ENCODE measurements at regions not wholly inside any gene's neighbourhood (a gene's known extent, or its start where the extent isn't known, plus 50 kb on each side); places are given as distances from the start of the nearest gene placed in this dataset.

DNA sequence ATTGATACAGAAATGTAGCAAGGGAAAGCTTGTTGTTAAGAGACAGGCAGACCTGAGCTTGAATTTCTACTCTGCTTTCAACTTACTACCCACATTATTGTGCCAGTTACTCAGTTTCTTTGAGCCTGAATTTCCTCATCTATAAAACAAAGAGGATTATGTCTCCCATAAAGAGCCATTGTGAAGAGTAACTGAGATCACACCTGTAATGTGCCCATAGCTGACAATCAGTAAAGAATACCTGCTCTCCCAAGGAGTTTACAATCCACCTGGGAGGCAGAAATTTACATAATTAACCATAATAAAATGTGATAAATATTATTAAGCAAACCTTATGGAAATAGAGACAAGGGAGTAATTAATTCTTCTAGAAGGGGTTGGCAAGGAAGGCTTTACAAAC is 204.9 kb downstream of the EPM2A start:
- no peak for DNase-seq

DNA sequence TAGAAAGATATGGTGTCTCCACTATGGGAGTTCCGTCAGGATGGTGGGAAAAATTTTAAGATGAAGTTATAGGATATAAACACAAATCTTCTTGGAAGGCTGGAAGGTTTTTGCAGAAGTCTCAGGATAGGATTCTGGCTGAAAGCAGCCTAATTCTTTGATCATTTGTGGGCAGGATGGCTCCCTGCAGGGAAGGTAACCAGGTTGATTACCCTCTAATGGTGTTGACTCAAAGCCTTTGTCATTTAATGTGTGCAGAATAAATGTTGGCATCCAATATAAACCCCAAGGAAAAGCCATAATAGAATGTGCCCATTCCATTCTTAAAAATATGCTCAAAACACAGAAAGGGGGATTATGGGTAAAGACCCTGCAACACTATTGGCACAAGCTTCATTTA is 204.3 kb downstream of the EPM2A start:
- no peak for DNase-seq

DNA sequence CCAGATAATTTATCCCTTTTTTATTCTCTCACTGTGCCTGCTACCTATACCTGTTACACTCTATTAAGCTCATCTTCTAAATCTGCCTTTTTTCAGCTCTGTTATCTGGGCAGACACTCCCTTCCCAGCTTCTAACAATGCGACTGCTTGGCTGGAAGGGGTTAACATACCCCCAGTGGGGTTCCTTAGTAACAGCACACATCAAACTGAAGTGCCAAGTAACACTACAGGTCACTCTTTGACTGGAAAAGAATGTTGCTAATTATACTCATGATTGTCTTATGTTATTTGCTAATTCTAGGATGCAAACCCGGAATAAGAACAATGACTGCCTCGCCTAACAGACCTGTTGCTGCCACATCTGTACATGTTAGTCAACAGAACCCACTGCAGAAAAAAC is 203.5 kb downstream of the EPM2A start:
- DNase-seq = no peak

DNA sequence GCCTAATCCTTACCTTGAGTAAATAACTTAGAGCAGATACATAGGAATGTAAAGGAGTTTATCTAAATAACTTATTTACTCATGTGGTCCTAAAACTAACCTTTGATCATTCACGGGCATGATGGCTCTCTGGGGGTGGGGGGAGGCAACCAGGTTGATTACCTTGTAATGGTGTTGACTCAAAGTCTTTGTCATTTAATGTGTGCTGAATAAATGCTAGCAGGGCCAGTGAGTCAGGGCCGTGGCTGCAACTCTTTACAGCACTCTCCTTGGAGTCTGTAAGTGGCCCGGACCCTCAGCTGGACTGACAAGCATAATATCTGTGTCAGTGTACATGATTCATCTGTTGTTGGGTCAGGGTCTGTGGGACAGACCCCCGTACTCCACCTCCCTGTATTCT is 203.0 kb downstream of the EPM2A start:
- DNase-seq = no peak

DNA sequence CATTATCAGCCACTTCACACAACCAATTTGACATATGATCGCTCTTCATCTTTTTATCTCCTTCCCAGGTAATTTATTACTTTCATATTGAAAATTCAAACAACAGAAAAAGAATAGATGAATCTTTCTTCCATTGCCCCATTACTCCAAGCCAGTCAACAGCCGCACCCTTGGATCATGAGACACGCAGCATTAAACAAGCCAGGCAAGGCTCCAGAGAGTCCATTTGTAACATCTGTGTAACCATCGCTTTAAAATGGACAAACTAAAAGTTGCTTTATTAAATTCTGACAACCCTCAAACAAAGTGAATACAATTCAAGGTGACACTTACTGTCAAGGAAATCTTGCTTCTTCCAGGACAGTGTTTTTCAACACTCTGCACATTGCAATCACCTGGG is 200.3 kb downstream of the EPM2A start:
- DNase-seq = no peak

DNA sequence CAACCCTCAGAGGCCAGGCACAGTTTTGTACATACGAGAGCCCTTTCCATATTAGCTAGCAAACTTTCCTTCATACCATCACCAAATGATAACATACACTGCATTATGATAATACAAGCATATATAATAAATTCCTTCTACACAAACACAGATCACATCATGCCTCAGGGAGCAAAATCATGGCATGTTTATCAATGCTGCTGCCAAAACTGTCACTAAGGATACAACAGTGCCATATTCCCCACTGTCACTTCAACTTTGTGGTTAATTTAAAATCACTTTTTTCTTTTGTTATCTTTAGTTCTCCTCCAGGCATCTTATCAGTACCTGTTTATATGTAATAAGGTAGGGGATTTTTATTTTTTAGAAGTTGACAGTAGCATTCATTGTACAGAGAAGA is 196.3 kb downstream of the EPM2A start:
- DNase-seq = no peak

DNA sequence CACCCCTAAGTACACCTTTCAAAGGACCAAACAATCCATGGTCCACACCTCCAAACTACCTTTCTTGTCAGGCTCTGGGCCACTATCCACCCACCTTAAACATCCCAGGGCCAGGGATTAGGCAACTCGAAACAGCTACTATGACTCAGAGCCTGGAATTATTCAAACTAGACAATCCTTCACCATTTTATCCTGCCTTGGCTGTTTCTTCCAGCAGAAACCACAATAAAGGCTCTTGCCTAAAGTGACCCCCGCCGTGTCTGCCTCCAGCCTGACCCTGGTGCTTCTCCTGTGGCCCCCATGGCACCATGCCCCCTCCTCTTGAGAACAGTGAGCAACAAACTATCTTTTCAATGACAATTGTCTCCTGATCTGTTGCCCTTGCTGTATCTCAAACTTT is 195.5 kb downstream of the EPM2A start:
- no peak for DNase-seq

DNA sequence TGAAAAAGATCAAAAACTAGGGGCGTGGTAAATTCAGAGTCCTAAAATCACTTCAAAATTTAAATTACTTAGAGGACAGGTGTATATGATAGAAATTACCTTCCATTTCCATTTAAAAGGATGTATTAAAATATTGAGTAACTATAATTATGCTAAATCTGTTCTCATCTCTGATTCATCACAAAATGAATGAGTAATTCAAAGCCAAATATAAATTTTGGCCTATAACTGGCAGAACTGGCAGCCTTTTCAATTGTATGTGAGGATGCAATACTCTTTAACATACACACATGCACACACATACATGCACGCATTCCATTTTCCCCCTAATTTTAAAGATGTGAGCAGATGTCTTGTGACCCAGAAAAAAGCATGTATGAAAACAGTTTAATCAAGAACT is 194.6 kb downstream of the EPM2A start:
- DNase-seq = no peak

DNA sequence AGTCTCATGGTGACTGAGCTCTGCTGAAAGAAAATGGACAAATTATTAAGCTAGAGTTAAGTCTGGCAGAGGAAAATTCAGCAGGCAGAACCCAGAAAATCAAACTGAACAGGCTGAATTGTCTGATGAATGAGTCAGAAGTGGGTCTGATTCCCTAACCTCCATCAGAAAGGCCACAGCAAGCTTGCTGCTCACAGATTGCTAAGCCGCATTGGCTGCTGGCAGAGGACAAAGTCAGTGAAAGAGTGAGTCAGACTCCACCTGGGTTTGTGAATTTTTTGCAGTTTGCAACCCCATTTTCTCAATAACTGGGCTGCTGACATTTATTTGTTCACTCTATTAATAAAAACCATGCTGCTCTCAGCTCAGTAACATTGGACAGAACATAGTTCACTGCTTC is 191.3 kb downstream of the EPM2A start:
- DNase-seq = peak; percentile 58

DNA sequence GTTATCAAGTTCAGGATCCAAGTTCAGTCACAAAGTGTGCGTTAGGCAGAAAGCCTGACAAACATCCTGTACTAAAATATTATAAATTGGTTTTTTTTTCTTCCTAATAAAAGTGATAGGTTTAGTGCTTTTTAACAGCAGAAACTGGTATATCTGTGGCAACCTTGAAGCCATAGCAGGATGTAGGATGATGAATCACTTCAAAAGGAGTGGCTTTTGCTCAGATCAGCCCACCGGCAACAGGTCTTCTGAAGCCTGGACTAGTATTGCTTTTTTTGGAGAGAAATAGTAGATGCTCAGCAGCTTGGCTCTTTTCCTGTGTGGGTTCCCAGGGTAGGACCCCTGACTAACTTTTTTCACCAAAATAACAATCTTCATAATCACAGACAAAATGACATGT is 190.8 kb downstream of the EPM2A start:
- no peak for DNase-seq

DNA sequence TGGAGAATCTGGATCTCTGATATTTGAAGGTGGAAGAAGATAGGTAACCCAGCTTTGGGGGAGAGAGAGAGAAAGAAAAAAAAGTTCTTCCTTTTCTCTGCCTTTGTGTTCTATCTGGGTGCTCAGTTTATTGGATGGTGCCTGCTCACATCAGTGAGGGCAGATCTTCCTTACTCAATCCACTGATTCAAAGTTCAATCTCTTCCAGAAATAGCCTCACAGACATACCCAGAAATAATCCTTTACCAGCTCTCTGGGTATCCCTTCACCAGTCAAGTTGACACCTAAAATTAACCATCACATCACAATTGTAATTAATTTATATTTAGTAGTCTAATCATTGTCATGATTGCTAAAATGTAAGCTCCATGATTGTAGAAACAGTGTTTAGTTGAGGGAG is 189.1 kb downstream of the EPM2A start:
- DNase-seq = no peak

DNA sequence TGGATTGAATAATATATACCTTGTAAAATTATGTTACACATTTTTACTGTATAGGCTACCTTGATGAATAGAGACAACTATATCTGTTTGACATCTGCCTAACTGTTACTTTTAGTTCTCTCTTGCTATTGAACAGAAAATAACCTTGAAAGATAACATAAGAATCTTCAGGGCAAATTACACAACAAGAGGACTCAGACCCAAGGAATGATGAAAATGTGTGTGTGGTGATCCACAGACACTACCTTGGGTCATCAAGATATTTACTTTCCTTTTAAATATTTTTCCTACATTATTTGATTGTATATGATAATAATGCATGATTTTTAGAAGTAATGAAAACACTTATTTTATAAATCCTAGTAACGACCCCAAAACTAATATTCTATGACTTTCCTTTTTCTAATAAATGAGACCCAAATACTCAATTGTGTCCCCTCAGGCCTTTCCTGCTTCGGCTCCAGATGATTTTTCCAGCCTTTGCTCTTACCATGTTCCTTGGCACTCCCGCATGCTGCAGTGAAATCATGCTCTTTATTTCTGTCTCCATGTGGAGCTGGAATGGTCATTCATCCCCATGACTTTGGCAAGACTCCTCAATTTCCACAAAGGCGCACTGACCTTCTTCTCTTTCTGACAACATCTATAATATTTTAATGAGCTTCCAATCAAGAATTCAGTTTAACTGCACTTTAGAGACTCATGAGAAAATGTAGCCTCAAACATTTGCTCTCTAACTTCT is 187.6 kb downstream of the EPM2A start:
- no peak for DNase-seq

DNA sequence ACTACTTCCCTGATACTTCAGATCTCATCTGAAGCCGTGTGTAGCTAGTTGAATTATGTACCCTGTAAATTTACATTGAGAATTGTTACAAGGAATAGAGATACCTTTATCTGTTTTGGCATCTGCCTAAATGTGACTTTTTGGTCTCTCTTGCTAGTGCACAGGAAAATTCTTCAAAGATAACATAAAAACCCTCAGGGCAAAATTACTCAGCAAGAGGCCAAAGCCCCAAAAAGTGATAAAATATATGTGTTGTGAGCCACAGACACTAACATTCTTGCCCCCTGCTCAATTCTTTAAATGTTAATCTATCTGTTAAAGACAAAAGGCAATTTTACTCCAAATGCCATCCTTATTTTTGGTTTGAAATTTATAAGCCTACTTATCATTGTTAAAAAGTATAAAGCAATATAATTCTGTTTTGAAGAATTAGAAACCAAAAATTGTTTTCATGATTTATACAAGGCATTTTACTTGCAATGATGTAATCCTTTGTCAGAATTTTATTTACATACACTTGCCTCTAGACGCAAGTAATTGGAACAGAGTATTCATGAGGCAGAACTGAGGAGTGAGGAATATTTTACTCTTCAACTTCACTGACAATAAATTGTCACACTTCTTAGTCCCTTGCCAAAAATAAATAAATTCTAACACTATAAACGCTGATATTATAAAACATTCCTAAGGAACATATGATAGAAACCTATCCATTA is 186.2 kb downstream of the EPM2A start:
- DNase-seq = no peak

DNA sequence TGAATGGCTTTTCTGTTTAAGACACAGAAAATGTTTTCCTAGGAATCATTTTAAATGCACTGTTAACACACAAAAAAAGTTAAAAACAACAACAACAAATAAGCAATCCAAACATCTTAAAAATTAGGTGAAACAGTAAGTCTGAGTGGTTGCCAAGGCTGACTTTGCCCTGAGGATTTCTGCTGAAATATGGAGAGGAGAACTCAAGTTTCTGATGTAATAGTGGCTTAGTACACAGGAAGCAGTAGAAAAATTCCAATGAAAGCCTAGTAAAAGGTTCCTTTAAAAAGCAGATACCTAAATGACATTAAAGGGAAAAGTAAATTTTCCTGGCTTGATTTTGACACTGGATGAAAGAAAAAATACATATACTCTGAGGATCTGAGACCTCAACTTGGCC is 184.2 kb downstream of the EPM2A start:
- DNase-seq = peak; percentile 6

DNA sequence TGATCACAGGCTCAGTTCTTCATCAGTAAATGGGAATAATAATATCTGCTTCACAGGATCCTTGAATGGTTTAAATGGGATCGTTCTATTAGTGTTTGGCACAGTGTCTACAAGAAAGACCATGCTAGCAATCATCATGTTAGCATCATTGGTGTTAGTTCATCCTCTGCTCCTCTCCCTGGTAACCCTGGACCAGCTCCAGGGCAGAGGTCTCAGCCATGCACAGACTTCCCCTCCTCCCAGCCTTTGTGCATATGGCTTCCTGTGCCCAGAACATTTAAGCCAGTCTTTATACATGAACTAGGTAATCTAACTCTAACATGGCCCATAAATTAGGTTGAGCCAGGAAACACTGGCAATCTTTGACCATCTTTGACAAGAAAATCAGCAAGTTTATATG is 180.2 kb downstream of the EPM2A start:
- DNase-seq = no peak

DNA sequence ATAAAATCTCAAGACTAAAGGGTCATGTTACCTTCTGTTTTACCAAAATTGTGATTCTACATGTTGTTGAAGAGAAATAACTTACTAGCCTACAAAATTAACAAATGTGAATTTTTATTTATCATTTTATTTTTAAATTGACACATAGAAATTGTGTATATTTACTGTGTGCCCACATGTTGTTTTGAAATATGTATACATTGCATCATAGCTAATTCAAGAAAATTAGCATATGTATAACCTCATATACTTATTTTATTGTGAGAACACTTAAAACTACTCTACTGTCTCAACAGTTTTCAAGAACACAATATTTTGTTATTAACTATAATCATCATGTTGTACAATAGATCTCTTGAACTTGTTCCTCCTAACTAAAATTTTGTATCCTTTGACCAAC is 177.8 kb downstream of the EPM2A start:
- DNase-seq = no peak

DNA sequence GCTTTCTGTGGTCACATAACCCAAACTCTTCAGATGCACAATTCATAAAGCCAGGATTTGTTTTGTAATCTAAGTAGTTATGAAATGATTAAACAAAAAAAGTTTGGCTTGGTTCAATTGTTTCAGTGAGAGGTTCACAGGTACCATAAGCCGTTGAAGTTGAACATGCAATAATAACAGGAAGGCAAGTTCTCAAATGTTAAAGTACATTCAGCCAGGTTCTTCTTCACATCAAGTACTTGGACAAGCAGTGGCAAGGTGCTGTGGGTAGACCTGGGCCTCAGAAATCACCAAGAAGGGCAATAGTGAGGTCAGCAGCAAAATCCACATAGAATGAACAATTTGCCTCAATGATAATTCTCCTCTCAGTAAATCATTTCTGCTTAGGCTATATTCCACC is 175.5 kb downstream of the EPM2A start:
- DNase-seq = no peak

DNA sequence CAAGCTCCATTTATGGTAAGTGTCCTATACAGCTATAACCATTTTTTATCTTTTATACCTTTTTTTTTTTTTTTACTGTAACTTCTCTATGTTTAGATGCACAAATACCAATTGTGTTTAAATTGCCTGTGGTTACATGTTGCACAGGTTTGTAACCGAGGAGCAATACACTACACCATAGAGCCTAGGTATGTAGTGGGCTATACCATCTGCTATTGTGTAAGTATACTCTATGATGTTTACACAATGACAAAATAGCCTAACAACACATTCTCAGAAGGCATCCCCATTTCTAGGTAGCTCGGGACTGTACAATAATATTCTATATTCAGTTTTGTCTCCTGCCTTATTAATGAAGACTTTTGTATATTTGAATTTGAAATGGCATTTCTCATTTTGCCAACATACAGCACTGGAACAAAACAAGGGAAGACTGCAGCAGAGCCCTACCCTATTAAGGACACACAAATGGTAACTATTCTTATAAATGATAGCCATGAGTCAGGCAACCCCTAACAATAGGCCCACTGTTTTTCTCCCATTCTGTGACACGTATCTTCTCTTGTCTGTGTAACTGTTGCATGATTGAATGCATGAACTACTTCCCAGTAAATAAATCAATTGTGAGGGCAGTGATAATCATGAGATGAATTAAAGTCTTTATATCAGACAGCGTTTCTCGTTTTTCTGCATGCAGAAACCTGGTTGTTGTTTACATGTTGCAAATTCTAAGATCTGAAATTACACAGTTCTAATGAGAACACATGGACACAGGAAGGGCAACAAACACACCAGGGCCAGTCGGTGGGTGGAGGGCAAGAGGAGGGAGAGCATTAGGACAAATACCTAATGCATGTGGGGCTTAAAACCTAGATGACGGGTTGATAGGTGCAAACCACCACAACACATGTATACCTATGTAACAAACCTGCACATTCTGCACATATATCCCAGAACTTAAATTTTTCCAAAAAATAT is 173.9 kb downstream of the EPM2A start:
- DNase-seq = no peak

DNA sequence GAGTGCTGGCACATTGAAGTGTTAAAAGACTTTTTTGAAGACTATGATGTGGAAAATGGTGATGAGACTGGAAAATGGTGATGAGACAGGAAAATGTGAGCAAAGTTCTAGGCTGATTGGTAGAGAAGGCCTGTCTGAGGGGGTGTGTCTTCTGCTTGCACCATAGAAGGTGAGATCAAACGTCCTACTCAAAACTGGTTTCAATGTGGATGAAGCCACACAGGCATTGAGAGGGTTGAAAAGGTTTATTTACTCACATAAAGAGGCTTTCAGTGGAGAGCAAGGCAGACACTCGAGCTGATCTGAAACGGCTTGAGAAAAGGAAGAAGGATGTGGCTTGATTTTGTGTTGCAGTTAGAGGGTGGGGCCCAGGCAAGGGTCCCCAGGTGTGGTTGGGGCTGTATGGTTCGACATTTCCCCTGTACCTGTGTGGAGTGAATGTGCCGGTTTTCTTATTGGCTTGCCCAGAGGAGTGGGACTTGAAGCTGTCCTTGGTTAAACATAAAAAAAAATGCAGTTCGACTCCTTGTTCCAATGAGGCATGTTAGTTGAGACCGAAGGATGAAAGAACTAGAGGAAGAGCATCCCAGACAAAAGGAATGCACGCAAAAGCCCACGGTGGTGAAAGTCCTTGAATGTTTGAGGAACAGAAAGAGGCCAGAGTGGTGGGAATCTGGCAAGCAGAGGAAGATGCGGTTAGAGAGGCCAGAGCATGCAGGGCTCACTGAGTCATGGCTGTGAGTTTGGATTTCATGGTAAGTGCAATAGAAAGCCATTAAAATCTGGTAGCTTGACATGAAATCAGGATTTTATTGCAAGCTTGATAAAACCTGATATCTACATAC is 172.3 kb downstream of the EPM2A start:
- no peak for DNase-seq

DNA sequence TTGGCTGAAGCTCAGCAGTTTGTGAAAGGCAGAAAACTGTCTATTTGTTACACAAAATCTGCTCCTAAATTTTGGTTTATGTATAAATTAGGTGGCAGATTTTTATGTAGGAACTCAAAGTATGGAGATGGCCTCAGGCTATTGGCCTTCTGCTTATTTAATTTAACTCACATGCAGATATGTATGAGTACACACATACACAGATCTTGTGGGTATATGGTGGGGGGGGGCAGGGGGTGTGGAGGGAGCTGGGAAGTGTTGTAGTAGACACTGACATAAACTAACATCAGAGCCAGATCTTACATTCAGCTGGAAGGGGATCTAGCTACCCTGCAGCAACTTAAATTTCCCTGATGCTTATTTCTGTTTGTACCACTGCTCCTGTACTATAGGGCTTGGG is 170.8 kb downstream of the EPM2A start:
- DNase-seq = no peak

DNA sequence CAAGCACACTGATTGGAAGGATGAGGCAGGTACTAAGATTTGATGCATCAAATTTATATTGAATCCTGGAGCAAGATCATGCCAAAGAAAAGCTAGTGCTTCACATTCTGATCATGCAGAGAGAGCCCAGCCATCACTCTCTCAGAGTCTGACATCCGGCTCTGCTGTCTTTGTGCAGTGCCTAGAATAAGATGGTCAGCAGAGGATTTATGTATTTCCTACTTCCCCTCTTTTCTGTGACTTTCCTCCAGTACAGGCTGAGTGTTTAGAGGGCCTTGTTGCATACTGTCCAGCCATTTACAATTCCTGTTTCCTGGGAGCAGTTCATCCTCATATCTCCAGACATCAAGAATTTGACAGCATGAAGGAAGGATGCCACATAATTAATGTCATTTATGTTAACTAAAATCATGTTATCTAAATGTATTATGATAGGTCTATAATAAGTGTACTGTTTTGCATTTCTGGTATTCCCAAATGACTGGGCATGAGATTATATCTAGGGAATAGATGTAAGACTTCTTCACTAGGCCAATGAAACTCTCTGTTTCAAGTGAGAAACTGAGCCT is 167.6 kb downstream of the EPM2A start:
- no peak for DNase-seq

DNA sequence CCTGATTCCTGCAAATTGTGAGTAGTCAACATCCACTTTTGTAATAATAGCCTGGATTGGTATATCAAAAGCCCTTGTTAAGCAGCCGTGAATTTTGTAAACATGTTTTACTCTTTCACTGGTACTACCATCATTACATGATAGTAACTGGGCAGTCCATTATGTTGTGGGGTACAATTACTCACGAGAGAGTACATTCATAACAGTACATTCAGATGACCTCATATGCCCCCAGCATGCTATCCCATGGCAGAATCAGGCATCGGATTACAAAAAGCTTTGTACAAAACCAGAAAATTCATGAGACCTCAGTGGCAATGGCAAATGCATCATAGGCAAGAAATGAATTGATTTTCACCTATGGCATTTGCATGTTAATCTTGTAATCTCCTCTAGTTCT is 166.2 kb downstream of the EPM2A start:
- peak; percentile 1 for DNase-seq
